HG03378 (cell line): ENCODE measurements at regions not wholly inside any gene's neighbourhood (a gene's known extent, or its start where the extent isn't known, plus 50 kb on each side); places are given as distances from the start of the nearest gene placed in this dataset.

Experiments
- ATAC-seq: cut with Tn5 transposase; IDR thresholded peaks from one replicate; pipeline ENCODE4 v1.9.1; 2021; ENCODE audit warnings: mild to moderate bottlenecking, moderate library complexity; ENCODE audit not compliant: unreplicated experiment

DNA sequence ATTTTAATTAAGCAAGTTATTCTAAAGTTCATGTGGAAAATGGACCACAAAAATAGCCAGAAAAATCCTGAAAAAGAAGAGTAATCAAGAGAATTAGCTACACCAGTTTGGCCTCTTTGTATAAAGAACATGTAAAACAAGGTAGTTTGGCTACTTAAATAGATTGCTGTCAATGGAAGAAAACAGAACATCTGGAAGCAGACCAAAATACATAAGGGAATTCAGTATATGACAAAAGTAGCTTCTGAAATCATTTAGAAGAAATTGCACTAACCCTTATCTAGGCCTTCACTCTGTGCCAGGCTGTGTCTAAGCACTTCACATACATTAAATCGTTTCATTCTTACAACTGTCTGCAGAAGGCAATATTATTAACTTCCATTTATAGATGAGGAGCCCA lies 156.6 kb downstream of the PRDM6 start:
- no peak for ATAC-seq

DNA sequence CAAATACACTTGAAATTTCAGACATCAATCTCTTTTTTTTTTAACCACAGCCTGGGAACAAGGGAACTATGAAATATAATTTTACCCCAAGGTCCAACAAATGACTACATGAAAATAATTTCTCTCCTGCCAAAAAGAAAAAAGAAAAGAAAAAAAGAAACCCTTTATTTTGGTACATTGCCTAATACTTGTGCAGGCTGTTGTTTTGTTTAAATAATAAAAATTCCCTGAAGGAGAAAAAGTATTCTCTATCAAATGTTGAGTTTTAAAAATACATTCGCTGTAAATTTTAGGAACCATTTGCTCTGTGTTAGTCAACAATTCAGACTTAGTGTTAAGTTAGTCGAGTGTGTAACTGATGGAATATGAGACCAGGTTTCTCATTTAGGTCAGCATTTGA lies 155.4 kb downstream of the PRDM6 start:
- no peak for ATAC-seq
